NCI-H345 treated with DMSO at 0.1 percent for 48 hours (cell line): ENCODE measurements at regions not wholly inside any gene's neighbourhood (a gene's known extent, or its start where the extent isn't known, plus 50 kb on each side); places are given as distances from the start of the nearest gene placed in this dataset.

Experiments
- DNase-seq: peaks from one replicate; lab custom pipeline; 2025; ENCODE audit not compliant: unreplicated experiment; lab: John Stamatoyannopoulos, UW

- no peak for DNase-seq
These were observed 55.8 kb upstream of the TAGAP start for GRCh38 chr6:159100395-159101182.

DNA sequence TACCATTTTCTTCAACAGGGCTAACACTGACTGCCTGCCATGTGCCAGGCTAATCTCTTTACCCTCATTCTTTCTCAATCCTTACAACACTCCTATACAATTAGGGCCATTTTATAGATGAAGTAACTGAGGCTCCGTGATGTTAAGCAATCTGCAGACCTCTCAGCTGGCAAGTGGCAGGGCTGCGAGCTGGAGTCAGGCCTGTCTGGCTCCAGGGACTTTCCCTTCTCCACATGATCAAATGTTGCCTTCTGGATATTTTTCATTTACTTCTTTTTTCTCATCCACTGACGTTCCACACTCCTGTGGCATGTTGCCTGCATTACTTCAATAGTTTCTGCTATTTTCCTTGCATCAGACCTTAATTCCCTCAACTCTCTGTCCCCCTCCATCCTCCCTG is 55.2 kb upstream of the TAGAP start:
- DNase-seq = no peak

DNA sequence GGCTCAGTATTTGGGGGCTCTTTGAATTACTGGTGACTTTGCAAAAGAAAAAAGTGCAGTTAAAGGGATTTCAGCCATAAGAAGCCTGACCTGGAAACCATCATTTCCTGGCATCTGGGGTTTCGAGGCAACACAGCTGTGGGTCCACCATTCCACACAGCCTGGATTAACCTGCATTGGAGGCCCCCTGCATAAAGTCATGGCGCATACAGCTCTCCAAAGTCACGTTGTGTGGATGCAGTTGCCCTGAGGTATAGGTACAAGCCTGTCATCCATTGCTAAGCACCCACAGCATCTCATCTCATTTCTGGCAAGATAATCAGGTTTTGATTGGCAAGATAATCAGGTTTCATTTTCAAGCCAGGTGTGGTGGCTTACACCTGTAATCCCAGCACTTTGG is 54.5 kb upstream of the TAGAP start:
- no peak for DNase-seq

- DNase-seq = no peak
These were observed 53.9 kb upstream of the TAGAP start for GRCh38 chr6:159098636-159099106.

DNA sequence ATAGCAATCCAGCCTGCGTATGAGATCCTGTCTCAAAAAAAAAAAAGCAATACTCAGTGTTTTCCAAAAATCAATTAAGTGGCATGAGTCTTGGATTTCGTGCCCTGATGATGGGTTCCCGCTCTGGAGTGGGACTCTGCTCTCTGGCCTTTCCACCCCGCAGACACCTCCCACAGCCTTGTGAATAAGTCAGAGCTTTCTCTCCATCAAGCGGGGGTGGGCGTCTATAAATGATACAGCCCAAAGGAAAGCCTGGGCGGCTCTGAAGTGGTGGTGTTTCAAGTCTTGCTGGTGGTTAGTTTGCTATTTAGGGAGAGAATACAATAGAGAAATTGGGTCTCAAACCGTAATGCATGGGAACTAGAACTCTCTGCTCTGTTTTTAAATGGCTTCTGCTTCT is 52.5 kb upstream of the TAGAP start:
- no peak for DNase-seq

- no peak for DNase-seq
These were observed 50.8 kb upstream of the TAGAP start for GRCh38 chr6:159095616-159096015.

DNA sequence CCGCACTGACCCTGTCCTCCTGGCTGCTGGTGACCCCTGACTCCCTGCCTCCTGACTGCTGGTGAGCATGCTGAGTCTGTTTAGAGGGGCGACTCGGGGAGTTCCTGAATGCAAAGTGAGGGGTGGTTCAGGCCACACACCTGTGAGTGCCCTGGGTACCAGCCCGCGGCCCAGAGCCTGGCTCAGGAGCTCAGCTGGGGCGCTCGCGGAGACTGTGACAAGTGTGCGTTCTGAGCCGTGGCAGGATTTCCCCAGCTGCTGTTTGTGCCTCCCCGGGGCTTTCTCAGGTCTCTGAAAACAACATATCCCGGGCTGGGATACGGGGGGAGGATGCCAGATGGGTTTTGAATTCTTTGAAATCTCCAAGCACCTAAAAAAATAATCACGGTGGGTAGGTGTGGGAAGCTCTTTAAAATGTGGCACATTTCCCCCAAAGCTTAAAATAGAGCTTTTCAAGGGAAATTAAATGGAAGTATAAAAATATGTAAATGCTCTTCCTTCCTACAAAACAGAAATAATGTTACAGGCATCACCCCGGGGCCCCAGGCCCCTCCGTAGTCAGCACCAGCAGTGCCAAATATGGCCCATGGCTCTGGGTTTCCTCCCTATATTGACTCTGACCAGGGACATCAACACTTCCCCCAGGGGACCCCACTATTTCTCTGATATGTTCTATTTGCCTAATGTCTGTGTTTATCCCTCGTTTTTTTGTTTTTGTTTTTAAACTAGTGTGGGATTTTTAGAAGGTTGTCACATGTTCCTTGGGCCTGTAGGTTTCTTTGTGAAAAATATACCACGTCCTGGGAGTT is 49.9 kb upstream of the TAGAP start:
- no peak for DNase-seq
